ENCODE measurements at regions not wholly inside any gene's neighbourhood (a gene's known extent, or its start where the extent isn't known, plus 50 kb on each side); places are given as distances from the start of the nearest gene placed in this dataset.

DNA sequence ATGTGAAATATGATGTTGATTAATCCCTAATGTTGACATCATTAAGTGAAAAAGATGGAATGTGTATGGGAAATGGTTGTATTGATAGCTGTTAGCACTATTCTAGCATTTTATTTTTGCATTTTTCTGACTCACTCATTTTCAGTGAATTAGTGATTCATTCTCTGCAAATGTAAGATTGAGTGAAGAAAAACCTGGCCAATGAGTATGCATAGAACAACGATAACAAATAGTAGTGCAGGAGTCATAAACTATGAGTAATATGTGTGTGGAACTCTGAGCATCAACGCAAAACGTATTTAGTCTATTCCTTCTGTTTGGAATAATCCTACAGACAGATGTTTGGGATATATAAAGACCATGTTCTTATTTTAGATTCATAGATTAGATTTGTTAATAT, 76.3 kb upstream of the RTL1 start:
- no peak overlapping the region for H3K4me2 ChIP-seq
- no peak for TF ChIP-seq EZH2 (IDR thresholded peaks at IDR 0.05; ENCODE audit: low read depth, unreplicated experiment)
- no peak for TF ChIP-seq EZH2phosphoT487 (IDR thresholded peaks at IDR 0.05; ENCODE audit: unreplicated experiment)
- no peak for TF ChIP-seq ZNF114 (CRISPR knock-in tag; IDR thresholded peaks at IDR 0.05)
- no peak for TF ChIP-seq STAT1 (IDR thresholded peaks at IDR 0.05; ENCODE audit: unreplicated experiment)
- no peak for TF ChIP-seq JUNB (IDR thresholded peaks at IDR 0.05; ENCODE audit: unreplicated experiment)
- TF ChIP-seq POLR2AphosphoS5 (IDR thresholded peaks at IDR 0.05; ENCODE audit: low read depth) = no peak
- TF ChIP-seq, protein P1, sequence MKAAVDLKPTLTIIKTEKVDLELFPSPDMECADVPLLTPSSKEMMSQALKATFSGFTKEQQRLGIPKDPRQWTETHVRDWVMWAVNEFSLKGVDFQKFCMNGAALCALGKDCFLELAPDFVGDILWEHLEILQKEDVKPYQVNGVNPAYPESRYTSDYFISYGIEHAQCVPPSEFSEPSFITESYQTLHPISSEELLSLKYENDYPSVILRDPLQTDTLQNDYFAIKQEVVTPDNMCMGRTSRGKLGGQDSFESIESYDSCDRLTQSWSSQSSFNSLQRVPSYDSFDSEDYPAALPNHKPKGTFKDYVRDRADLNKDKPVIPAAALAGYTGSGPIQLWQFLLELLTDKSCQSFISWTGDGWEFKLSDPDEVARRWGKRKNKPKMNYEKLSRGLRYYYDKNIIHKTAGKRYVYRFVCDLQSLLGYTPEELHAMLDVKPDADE (IDR thresholded peaks at IDR 0.05) = no peak
- TF ChIP-seq CREB1 (CRISPR knock-in tag; IDR thresholded peaks at IDR 0.05; ENCODE audit: low read depth) = no peak
- TF ChIP-seq, protein P2, sequence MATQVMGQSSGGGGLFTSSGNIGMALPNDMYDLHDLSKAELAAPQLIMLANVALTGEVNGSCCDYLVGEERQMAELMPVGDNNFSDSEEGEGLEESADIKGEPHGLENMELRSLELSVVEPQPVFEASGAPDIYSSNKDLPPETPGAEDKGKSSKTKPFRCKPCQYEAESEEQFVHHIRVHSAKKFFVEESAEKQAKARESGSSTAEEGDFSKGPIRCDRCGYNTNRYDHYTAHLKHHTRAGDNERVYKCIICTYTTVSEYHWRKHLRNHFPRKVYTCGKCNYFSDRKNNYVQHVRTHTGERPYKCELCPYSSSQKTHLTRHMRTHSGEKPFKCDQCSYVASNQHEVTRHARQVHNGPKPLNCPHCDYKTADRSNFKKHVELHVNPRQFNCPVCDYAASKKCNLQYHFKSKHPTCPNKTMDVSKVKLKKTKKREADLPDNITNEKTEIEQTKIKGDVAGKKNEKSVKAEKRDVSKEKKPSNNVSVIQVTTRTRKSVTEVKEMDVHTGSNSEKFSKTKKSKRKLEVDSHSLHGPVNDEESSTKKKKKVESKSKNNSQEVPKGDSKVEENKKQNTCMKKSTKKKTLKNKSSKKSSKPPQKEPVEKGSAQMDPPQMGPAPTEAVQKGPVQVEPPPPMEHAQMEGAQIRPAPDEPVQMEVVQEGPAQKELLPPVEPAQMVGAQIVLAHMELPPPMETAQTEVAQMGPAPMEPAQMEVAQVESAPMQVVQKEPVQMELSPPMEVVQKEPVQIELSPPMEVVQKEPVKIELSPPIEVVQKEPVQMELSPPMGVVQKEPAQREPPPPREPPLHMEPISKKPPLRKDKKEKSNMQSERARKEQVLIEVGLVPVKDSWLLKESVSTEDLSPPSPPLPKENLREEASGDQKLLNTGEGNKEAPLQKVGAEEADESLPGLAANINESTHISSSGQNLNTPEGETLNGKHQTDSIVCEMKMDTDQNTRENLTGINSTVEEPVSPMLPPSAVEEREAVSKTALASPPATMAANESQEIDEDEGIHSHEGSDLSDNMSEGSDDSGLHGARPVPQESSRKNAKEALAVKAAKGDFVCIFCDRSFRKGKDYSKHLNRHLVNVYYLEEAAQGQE (IDR thresholded peaks at IDR 0.05; ENCODE audit: unreplicated experiment) = no peak
- TF ChIP-seq, protein P3, sequence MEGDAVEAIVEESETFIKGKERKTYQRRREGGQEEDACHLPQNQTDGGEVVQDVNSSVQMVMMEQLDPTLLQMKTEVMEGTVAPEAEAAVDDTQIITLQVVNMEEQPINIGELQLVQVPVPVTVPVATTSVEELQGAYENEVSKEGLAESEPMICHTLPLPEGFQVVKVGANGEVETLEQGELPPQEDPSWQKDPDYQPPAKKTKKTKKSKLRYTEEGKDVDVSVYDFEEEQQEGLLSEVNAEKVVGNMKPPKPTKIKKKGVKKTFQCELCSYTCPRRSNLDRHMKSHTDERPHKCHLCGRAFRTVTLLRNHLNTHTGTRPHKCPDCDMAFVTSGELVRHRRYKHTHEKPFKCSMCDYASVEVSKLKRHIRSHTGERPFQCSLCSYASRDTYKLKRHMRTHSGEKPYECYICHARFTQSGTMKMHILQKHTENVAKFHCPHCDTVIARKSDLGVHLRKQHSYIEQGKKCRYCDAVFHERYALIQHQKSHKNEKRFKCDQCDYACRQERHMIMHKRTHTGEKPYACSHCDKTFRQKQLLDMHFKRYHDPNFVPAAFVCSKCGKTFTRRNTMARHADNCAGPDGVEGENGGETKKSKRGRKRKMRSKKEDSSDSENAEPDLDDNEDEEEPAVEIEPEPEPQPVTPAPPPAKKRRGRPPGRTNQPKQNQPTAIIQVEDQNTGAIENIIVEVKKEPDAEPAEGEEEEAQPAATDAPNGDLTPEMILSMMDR (conservative IDR thresholded peaks at IDR 0.05; ENCODE audit: low read depth in 2 of 2) = no peak
- no peak for TF ChIP-seq ZNF331 (CRISPR knock-in tag; IDR thresholded peaks at IDR 0.05; ENCODE audit: low read depth)
- TF ChIP-seq, protein P4, sequence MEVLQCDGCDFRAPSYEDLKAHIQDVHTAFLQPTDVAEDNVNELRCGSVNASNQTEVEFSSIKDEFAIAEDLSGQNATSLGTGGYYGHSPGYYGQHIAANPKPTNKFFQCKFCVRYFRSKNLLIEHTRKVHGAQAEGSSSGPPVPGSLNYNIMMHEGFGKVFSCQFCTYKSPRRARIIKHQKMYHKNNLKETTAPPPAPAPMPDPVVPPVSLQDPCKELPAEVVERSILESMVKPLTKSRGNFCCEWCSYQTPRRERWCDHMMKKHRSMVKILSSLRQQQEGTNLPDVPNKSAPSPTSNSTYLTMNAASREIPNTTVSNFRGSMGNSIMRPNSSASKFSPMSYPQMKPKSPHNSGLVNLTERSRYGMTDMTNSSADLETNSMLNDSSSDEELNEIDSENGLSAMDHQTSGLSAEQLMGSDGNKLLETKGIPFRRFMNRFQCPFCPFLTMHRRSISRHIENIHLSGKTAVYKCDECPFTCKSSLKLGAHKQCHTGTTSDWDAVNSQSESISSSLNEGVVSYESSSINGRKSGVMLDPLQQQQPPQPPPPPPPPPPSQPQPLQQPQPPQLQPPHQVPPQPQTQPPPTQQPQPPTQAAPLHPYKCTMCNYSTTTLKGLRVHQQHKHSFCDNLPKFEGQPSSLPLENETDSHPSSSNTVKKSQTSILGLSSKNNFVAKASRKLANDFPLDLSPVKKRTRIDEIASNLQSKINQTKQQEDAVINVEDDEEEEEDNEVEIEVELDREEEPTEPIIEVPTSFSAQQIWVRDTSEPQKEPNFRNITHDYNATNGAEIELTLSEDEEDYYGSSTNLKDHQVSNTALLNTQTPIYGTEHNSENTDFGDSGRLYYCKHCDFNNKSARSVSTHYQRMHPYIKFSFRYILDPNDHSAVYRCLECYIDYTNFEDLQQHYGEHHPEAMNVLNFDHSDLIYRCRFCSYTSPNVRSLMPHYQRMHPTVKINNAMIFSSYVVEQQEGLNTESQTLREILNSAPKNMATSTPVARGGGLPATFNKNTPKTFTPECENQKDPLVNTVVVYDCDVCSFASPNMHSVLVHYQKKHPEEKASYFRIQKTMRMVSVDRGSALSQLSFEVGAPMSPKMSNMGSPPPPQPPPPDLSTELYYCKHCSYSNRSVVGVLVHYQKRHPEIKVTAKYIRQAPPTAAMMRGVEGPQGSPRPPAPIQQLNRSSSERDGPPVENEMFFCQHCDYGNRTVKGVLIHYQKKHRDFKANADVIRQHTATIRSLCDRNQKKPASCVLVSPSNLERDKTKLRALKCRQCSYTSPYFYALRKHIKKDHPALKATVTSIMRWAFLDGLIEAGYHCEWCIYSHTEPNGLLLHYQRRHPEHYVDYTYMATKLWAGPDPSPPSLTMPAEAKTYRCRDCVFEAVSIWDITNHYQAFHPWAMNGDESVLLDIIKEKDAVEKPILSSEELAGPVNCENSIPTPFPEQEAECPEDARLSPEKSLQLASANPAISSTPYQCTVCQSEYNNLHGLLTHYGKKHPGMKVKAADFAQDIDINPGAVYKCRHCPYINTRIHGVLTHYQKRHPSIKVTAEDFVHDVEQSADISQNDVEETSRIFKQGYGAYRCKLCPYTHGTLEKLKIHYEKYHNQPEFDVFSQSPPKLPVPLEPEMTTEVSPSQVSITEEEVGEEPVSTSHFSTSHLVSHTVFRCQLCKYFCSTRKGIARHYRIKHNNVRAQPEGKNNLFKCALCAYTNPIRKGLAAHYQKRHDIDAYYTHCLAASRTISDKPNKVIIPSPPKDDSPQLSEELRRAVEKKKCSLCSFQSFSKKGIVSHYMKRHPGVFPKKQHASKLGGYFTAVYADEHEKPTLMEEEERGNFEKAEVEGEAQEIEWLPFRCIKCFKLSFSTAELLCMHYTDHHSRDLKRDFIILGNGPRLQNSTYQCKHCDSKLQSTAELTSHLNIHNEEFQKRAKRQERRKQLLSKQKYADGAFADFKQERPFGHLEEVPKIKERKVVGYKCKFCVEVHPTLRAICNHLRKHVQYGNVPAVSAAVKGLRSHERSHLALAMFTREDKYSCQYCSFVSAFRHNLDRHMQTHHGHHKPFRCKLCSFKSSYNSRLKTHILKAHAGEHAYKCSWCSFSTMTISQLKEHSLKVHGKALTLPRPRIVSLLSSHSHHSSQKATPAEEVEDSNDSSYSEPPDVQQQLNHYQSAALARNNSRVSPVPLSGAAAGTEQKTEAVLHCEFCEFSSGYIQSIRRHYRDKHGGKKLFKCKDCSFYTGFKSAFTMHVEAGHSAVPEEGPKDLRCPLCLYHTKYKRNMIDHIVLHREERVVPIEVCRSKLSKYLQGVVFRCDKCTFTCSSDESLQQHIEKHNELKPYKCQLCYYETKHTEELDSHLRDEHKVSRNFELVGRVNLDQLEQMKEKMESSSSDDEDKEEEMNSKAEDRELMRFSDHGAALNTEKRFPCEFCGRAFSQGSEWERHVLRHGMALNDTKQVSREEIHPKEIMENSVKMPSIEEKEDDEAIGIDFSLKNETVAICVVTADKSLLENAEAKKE (CRISPR knock-in tag; IDR thresholded peaks at IDR 0.05) = no peak
- no peak for TF ChIP-seq NANOG (IDR thresholded peaks at IDR 0.05; ENCODE audit: borderline replicate concordance)
- no peaks in the 10 kb centered on the region for H3K27me3 ChIP-seq (ENCODE audit: insufficient read depth)
- Mint-ChIP-seq H3K36me3 (ENCODE audit: low read depth) (no peaks in the 10 kb centered on the region), H3K4me3 (no peak overlapping the region), H3K4me1 (no peaks in the 10 kb centered on the region), H3K27ac (no peak overlapping the region), H3K9me3 (no peaks in the 10 kb centered on the region), H3K27me3 (ENCODE audit: insufficient read depth, low read depth, poor library complexity) (no peaks in the 10 kb centered on the region)
- H3K4me3 ChIP-seq = no peak overlapping the region
- DNase-seq (ENCODE audit: low spot score) (no peak), ATAC-seq (no peak)
- no peaks in the 10 kb centered on the region for H3K36me3 ChIP-seq (ENCODE audit: insufficient read depth)
- H2AFZ ChIP-seq = no peak overlapping the region
- no peaks in the 10 kb centered on the region for H3K9me2 ChIP-seq (ENCODE audit: insufficient read depth)
- no peaks in the 10 kb centered on the region; the same call in 1 of the 2 replicates for H4K20me1 ChIP-seq (replicated peaks; ENCODE audit: insufficient read depth)
- H3K4me1 ChIP-seq (ENCODE audit: insufficient read depth) = no peaks in the 10 kb centered on the region
- H3K27ac ChIP-seq (ENCODE audit: low read depth) = no peak overlapping the region
- no peaks in the 10 kb centered on the region for H3F3A ChIP-seq (replicated peaks; ENCODE audit: low read depth)
- no peaks in the 10 kb centered on the region for H3K79me2 ChIP-seq (replicated peaks; ENCODE audit: insufficient read depth)
